ENCODE measurements at regions not wholly inside any gene's neighbourhood (a gene's known extent, or its start where the extent isn't known, plus 50 kb on each side); places are given as distances from the start of the nearest gene placed in this dataset.

DNA sequence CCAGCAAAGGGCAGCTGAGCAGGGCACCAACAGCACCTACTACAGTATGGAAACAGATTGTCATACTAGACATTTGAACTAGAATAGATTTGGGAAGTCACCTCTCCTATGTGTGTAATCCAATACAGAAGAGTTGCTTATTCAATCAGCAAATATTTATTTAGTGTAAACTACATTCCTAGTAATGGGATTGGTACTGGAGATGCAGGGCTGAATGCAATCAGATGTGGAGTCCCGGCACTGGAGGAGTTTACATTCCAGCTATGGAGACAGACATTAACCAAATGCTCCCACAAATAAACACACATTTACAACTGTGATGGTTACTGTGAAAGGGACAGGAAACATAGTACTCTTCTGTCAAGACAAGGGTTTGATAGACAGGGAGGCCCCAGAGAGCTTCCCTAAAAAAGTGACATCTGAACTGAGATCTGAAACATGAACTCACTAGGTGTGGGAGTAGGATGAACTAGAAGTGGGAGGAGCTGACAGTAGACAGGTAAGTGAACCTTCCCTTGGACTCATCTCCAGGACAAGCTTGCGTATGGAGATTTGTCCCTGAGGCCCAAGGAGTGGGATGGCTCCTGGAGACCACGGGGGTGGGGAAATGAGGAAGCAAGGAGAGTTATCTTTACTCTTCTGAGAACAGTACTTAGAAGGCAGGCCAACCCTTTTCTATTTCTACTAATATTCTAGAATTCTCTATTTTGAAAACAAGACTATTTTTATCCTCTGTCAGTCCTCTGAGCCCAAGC lies 420.5 kb downstream of the MAFB start:
- peaks cover 2% of the 10 kb centered on the region for H3K27me3 Mint-ChIP-seq
- ChIA-PET POLR2A (no interaction called here), CTCF (no interaction called here)
- H3K36me3 Mint-ChIP-seq (ENCODE audit: low read depth): no peaks in the 10 kb centered on the region
- ATAC-seq (no peak), DNase-seq (no peak)
- no peaks in the 10 kb centered on the region for H3K4me1 Mint-ChIP-seq (ENCODE audit: low read depth)
- TF ChIP-seq, protein P1, sequence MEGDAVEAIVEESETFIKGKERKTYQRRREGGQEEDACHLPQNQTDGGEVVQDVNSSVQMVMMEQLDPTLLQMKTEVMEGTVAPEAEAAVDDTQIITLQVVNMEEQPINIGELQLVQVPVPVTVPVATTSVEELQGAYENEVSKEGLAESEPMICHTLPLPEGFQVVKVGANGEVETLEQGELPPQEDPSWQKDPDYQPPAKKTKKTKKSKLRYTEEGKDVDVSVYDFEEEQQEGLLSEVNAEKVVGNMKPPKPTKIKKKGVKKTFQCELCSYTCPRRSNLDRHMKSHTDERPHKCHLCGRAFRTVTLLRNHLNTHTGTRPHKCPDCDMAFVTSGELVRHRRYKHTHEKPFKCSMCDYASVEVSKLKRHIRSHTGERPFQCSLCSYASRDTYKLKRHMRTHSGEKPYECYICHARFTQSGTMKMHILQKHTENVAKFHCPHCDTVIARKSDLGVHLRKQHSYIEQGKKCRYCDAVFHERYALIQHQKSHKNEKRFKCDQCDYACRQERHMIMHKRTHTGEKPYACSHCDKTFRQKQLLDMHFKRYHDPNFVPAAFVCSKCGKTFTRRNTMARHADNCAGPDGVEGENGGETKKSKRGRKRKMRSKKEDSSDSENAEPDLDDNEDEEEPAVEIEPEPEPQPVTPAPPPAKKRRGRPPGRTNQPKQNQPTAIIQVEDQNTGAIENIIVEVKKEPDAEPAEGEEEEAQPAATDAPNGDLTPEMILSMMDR (IDR thresholded peaks at IDR 0.05): no peak
- H3K9me3 Mint-ChIP-seq: no peaks in the 10 kb centered on the region
- H3K4me3 Mint-ChIP-seq: no peak overlapping the region
- H3K27ac Mint-ChIP-seq: no peak overlapping the region
- intact Hi-C loops (cut with micrococcal nuclease): no loop called here

DNA sequence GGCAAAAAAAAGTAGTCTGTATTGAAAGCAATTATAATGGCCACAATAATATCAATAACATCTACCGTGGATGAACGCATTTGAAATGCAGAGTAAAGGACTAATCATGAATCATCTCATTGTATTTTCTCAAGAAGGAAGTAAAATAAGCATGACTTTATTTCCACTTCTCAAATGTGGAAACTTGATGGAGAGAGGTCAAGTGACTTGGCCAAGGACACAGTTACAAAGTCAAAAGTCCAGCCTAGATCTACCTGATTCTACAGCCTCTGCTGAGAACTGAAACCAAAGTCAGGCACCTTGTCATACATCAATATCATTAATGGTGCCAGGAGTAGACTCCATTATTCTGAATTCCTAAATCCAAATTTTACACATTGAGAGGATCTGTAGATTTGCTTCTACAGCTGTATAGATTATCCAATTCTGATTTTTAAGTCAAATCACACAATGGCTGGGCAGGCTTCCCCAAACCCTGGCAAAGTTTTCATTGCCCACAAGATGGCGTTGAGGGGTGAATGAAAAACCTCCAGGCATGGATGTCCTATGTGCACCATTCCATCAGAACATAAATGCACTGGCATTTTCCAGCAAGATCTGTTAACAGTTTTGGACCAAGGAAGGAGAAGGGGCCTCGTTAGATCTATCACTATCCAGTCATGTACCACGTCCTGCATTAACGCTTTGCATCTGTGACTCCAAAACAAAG lies 423.1 kb downstream of the MAFB start:
- H3K27ac Mint-ChIP-seq: no peak overlapping the region
- ChIA-PET POLR2A (no interaction called here), CTCF (no interaction called here)
- H3K27me3 Mint-ChIP-seq: no peaks in the 10 kb centered on the region
- ATAC-seq (no peak), DNase-seq (peak; percentile 10)
- H3K9me3 Mint-ChIP-seq: no peaks in the 10 kb centered on the region
- no peaks in the 10 kb centered on the region for H3K4me1 Mint-ChIP-seq (ENCODE audit: low read depth)
- intact Hi-C loops (cut with micrococcal nuclease): no loop called here
- TF ChIP-seq, protein P1 (IDR thresholded peaks at IDR 0.05): no peak
- no peak overlapping the region for H3K4me3 Mint-ChIP-seq
- H3K36me3 Mint-ChIP-seq (ENCODE audit: low read depth): no peaks in the 10 kb centered on the region

DNA sequence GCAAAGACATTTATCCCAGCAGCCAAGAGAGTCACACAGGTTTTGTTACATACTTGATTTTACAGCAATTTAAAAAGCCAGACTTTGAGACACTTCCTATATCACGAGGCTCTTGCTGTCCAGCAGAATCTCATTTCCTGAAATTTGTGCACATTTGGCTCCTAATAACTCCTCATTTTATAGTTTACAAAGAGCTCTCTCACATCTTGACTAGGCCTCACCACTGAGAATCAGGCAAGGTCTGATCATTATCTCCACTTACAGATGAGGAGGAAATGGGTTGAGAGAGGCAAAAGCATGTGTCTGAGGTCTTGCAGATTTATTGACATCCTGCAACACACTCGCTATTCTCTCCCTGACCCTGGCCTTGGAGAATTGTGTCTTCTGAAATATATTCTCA lies 426.8 kb downstream of the MAFB start:
- intact Hi-C loops (cut with micrococcal nuclease): no loop called here
- ATAC-seq (no peak), DNase-seq (no peak)
- TF ChIP-seq, protein P1 (IDR thresholded peaks at IDR 0.05): no peak
- Mint-ChIP-seq H3K4me3 (no peak overlapping the region), H3K36me3 (ENCODE audit: low read depth) (no peaks in the 10 kb centered on the region), H3K4me1 (ENCODE audit: low read depth) (no peaks in the 10 kb centered on the region), H3K27ac (no peak overlapping the region), H3K27me3 (no peaks in the 10 kb centered on the region), H3K9me3 (no peaks in the 10 kb centered on the region)
- ChIA-PET CTCF (no interaction called here), POLR2A (no interaction called here)

DNA sequence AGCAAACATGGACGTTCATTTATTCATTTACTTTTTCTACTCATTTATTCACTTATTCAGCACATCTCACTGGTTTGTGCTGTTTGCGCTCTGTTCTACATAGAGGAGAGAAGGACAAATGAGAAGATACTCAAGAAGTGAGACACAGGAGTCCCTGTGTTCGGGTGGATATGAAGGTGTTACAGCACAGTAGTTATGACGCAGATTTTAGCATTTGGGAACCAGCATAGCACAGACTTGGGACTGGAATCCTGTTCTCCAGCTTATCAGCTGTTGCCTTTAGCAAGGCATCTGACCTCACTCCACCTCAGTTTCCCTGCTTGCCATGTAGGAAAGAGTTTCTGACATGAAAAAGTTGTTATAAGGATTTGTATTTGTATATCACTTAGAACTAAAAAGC lies 430.1 kb downstream of the MAFB start:
- Mint-ChIP-seq H3K9me3 (no peaks in the 10 kb centered on the region), H3K4me3 (no peak overlapping the region), H3K27me3 (peaks cover 3% of the 10 kb centered on the region), H3K4me1 (ENCODE audit: low read depth) (no peaks in the 10 kb centered on the region), H3K36me3 (ENCODE audit: low read depth) (no peaks in the 10 kb centered on the region), H3K27ac (no peak overlapping the region)
- POLR2A ChIA-PET: no interaction called here
- intact Hi-C loops (cut with micrococcal nuclease): no loop called here
- no peak for ATAC-seq
- no peak for DNase-seq
- CTCF ChIA-PET: no interaction called here
- TF ChIP-seq, protein P1 (IDR thresholded peaks at IDR 0.05): no peak

DNA sequence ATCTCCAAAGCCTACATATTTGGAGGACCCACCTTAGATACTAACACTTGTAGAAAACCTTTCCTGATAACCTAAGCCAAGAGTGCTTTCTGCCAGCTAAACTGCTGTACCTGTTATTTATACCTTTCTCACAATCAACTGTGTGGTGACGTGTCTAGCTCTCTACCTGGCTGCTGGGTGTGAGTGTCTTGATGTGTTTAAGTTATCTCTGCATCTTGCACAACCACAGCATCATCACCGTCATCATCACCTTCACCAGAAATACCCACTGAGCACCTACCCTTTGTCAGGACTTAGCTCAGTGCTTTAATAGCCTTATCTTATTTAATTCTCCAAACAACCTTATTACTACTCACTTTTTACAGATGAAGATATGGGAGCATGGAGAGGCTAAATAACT lies 431.3 kb downstream of the MAFB start:
- POLR2A ChIA-PET: no interaction called here
- peaks cover 3% of the 10 kb centered on the region for H3K27me3 Mint-ChIP-seq

More for the DNA sequence above, 431.3 kb downstream of the MAFB start:
- Mint-ChIP-seq H3K4me1 (ENCODE audit: low read depth) (no peaks in the 10 kb centered on the region), H3K4me3 (no peak overlapping the region), H3K36me3 (ENCODE audit: low read depth) (no peaks in the 10 kb centered on the region), H3K9me3 (no peaks in the 10 kb centered on the region), H3K27ac (no peak overlapping the region)
- ATAC-seq (no peak), DNase-seq (no peak)
- CTCF ChIA-PET: no interaction called here
- TF ChIP-seq, protein P1 (IDR thresholded peaks at IDR 0.05): no peak
- intact Hi-C loops (cut with micrococcal nuclease): no loop called here

Data from activated CD8-positive, alpha-beta T cell treated with anti-CD3 and anti-CD28 coated beads for 36 hours (primary cell).